Body of pancreas (tissue), 4 donors: ENCODE measurements at regions not wholly inside any gene's neighbourhood (a gene's known extent, or its start where the extent isn't known, plus 50 kb on each side); places are given as distances from the start of the nearest gene placed in this dataset.

Experiments
- ATAC-seq: fragments of 150-250 bp; one replicate; pipeline ENCODE4 v1.9.1; 2016
- DNase-seq, 4 donors: peaks; one replicate each; pipeline ENCODE4 v3.0.0-alpha.2; 2019
- H3K27ac ChIP-seq, 4 donors: fragments of 200-600 bp; sonication (generic); 1 replicate in 3 of 4; 2 replicates in 1 of 4; pipeline versions ENCODE4 v1.5.1 to v1.6.1; 2016 to 2019; ENCODE audit warnings: mild to moderate bottlenecking in 1 of 4, mixed read lengths in 1 of 4, moderate library complexity in 1 of 4
- H3K27me3 ChIP-seq, 2 donors: fragments of 200-600 bp; sonication (generic); one replicate each; pipeline ENCODE4 v1.6.0; 2016; ENCODE audit warnings: mild to moderate bottlenecking in 1 of 2
- H3K36me3 ChIP-seq, 2 donors: fragments of 200-600 bp; sonication (generic); replicated peaks in 1 of 2; 2 replicates each; pipeline ENCODE4 v1.5.1; 2016; ENCODE audit warnings: low read depth in 2 of 2; ENCODE audit not compliant: insufficient read depth in 1 of 2
- H3K4me1 ChIP-seq: fragments of 200-600 bp; sonication (generic); one replicate; pipeline ENCODE4 v1.6.0; 2016
- H3K4me3 ChIP-seq, 2 donors: fragments of 200-600 bp; sonication (generic); 1 replicate in 1 of 2; 2 replicates in 1 of 2; pipeline ENCODE4 v1.5.1; 2016 to 2019
- H3K9me3 ChIP-seq, 3 donors: fragments of 200-600 bp; sonication (generic); 1 replicate in 2 of 3; 2 replicates in 1 of 3; pipeline ENCODE4 v1.5.1; 2016
- CTCF ChIP-seq, 7 experiments: fragments of 450-650 bp in 4 of 7; fragments of 200-600 bp in 3 of 7; sonication (generic) in 3 of 7; IDR thresholded peaks; one replicate each; pipeline ENCODE4 v1.5.1; 2016 to 2019; ENCODE audit warnings: antibody characterized with exemption in 7 of 7
- POLR2A ChIP-seq, 3 donors: fragments of 450-650 bp; IDR thresholded peaks; one replicate each; pipeline ENCODE4 v1.6.1; 2016; ENCODE audit warnings: antibody characterized with exemption in 3 of 3, mild to moderate bottlenecking in 2 of 3
- WGBS, 2 donors: methylation state at CpG; one replicate each; pipeline ENCODE4 v1.1.5; 2017; 5-methylcytosine and 5-hydroxymethylcytosine counted together
- intact Hi-C: fragments of 100-400 bp; cut with DNase I; formaldehyde crosslinking; loops from one replicate; pipeline ENCODE4 v1.15.1; 2023

GRCh38 chr5:56511326-56511841 is 278.3 kb upstream of the ANKRD55 start:
- no peak for TF ChIP-seq CTCF (IDR thresholded peaks at IDR 0.05)
- no peak for TF ChIP-seq POLR2A (IDR thresholded peaks at IDR 0.05)
- WGBS, 2 donors: 100% methylated on average over 2 of the region's 2 CpGs
- Histone ChIP-seq H3K4me3 (no peak overlapping the region), H3K27me3 (no peaks in the 10 kb centered on the region), H3K27ac (no peak overlapping the region), H3K36me3 (no peaks in the 10 kb centered on the region), H3K4me1 (peaks cover 34% of the 10 kb centered on the region), H3K9me3 (no peaks in the 10 kb centered on the region)
- ATAC-seq: no peak
- DNase-seq: no peak
- intact Hi-C loops: no loop called here

- no peak overlapping the region for H3K27ac ChIP-seq
- WGBS, 2 donors: 95 to 96% methylated on average over 2 of the region's 2 CpGs
- H3K4me1 ChIP-seq: peaks cover 18% of the 10 kb centered on the region
- H3K36me3 ChIP-seq: no peaks in the 10 kb centered on the region
- ATAC-seq (no peak), DNase-seq (no peak)
- no peaks in the 10 kb centered on the region for H3K27me3 ChIP-seq
- intact Hi-C loops: no loop called here
- TF ChIP-seq POLR2A (IDR thresholded peaks at IDR 0.05) (no peak), CTCF (IDR thresholded peaks at IDR 0.05) (no peak)
- no peak overlapping the region for H3K4me3 ChIP-seq
- no peaks in the 10 kb centered on the region for H3K9me3 ChIP-seq
Measured at GRCh38 chr5:56508249-56508648, 275.1 kb upstream of the ANKRD55 start.

GRCh38 chr5:56507351-56507930 is 274.3 kb upstream of the ANKRD55 start:
- Histone ChIP-seq H3K27me3 (no peaks in the 10 kb centered on the region), H3K4me3 (no peak overlapping the region), H3K9me3 (no peaks in the 10 kb centered on the region), H3K36me3 (no peaks in the 10 kb centered on the region), H3K4me1 (peaks cover 18% of the 10 kb centered on the region), H3K27ac (no peak overlapping the region)
- intact Hi-C loops: no loop called here
- WGBS, 2 donors: 50 to 63% methylated on average over 2 of the region's 2 CpGs
- DNase-seq (peak in 1 of 4 donors; percentile 23), ATAC-seq (peak; percentile 50)
- TF ChIP-seq CTCF (IDR thresholded peaks at IDR 0.05): no peak
- no peak for TF ChIP-seq POLR2A (IDR thresholded peaks at IDR 0.05)

- TF ChIP-seq CTCF (IDR thresholded peaks at IDR 0.05) (no peak), POLR2A (IDR thresholded peaks at IDR 0.05) (no peak)
- intact Hi-C loops: no loop called here
- H3K4me1 ChIP-seq: peaks cover 18% of the 10 kb centered on the region
- WGBS, 2 donors: 61 to 64% methylated on average over 4 of the region's 4 CpGs
- H3K9me3 ChIP-seq: no peaks in the 10 kb centered on the region
- no peak overlapping the region for H3K4me3 ChIP-seq
- peak; percentile 47 for ATAC-seq
- no peak for DNase-seq
- no peaks in the 10 kb centered on the region for H3K27me3 ChIP-seq
- H3K27ac ChIP-seq: no peak overlapping the region
- H3K36me3 ChIP-seq: no peaks in the 10 kb centered on the region
Measured at GRCh38 chr5:56506211-56506965, 273.3 kb upstream of the ANKRD55 start.
